ENCODE measurements at regions not wholly inside any gene's neighbourhood (a gene's known extent, or its start where the extent isn't known, plus 50 kb on each side); places are given as distances from the start of the nearest gene placed in this dataset.

- no peak overlapping the region for H3K27ac ChIP-seq
- intact Hi-C loops (cut with DNase I) = no loop called here
- no peaks in the 10 kb centered on the region for H3K9me3 ChIP-seq
- H3K4me3 ChIP-seq = no peak overlapping the region
- no peak for TF ChIP-seq POLR2AphosphoS5 (IDR thresholded peaks at IDR 0.05)
- no peak for TF ChIP-seq POLR2A (IDR thresholded peaks at IDR 0.05)
- no peak for TF ChIP-seq EP300 (IDR thresholded peaks at IDR 0.05)
- no peak for TF ChIP-seq CTCF (IDR thresholded peaks at IDR 0.05)
- 76 to 80% methylated on average over 2 of the region's 2 CpGs for WGBS, 2 donors
- H3K27me3 ChIP-seq = no peaks in the 10 kb centered on the region
- no peak for DNase-seq
- no peaks in the 10 kb centered on the region for H3K36me3 ChIP-seq
- H3K4me1 ChIP-seq = no peaks in the 10 kb centered on the region
These were observed 108.5 kb upstream of the KCNK2 start for GRCh38 chr1:214974002-214974401.

- TF ChIP-seq EP300 (IDR thresholded peaks at IDR 0.05) (no peak), POLR2A (IDR thresholded peaks at IDR 0.05) (no peak), CTCF (IDR thresholded peaks at IDR 0.05) (no peak), POLR2AphosphoS5 (IDR thresholded peaks at IDR 0.05) (no peak)
- WGBS, 2 donors = 41 to 54% methylated on average over 5 of the region's 5 CpGs
- Histone ChIP-seq H3K36me3 (no peaks in the 10 kb centered on the region), H3K4me3 (no peak overlapping the region), H3K4me1 (no peaks in the 10 kb centered on the region), H3K27ac (no peak overlapping the region), H3K27me3 (no peaks in the 10 kb centered on the region), H3K9me3 (no peaks in the 10 kb centered on the region)
- DNase-seq = no peak
- intact Hi-C loops (cut with DNase I) = no loop called here
These were observed 105.9 kb upstream of the KCNK2 start for GRCh38 chr1:214976665-214977064.

GRCh38 chr1:214977110-214977509 lies 105.4 kb upstream of the KCNK2 start:
- WGBS, 2 donors = 39 to 52% methylated on average over 3 of the region's 3 CpGs
- TF ChIP-seq POLR2A (IDR thresholded peaks at IDR 0.05) (no peak), POLR2AphosphoS5 (IDR thresholded peaks at IDR 0.05) (no peak), CTCF (IDR thresholded peaks at IDR 0.05) (no peak), EP300 (IDR thresholded peaks at IDR 0.05) (no peak)
- Histone ChIP-seq H3K27me3 (no peaks in the 10 kb centered on the region), H3K27ac (no peak overlapping the region), H3K9me3 (no peaks in the 10 kb centered on the region), H3K4me1 (no peaks in the 10 kb centered on the region), H3K4me3 (no peak overlapping the region), H3K36me3 (no peaks in the 10 kb centered on the region)
- DNase-seq = no peak
- intact Hi-C loops (cut with DNase I) = no loop called here

- no peaks in the 10 kb centered on the region for H3K4me1 ChIP-seq
- no peak overlapping the region for H3K4me3 ChIP-seq
- 65 to 72% methylated on average over 6 of the region's 6 CpGs for WGBS, 2 donors
- intact Hi-C loops (cut with DNase I) = no loop called here
- no peak for DNase-seq
- no peaks in the 10 kb centered on the region for H3K36me3 ChIP-seq
- no peaks in the 10 kb centered on the region for H3K27me3 ChIP-seq
- no peak overlapping the region for H3K27ac ChIP-seq
- H3K9me3 ChIP-seq = no peaks in the 10 kb centered on the region
- TF ChIP-seq CTCF (IDR thresholded peaks at IDR 0.05) = no peak
- TF ChIP-seq POLR2A (IDR thresholded peaks at IDR 0.05) = no peak
- no peak for TF ChIP-seq EP300 (IDR thresholded peaks at IDR 0.05)
- no peak for TF ChIP-seq POLR2AphosphoS5 (IDR thresholded peaks at IDR 0.05)
These were observed 104.7 kb upstream of the KCNK2 start for GRCh38 chr1:214977700-214978374.

- intact Hi-C loops (cut with DNase I) = no loop called here
- no peaks in the 10 kb centered on the region for H3K27me3 ChIP-seq
These were observed 103.3 kb upstream of the KCNK2 start for GRCh38 chr1:214979191-214979590.

More at GRCh38 chr1:214979191-214979590, 103.3 kb upstream of the KCNK2 start:
- Histone ChIP-seq H3K27ac (no peak overlapping the region), H3K4me1 (no peaks in the 10 kb centered on the region), H3K9me3 (no peaks in the 10 kb centered on the region), H3K36me3 (no peaks in the 10 kb centered on the region), H3K4me3 (no peak overlapping the region)
- WGBS, 2 donors = 89 to 94% methylated on average over 1 of the region's 1 CpG
- DNase-seq = no peak
- TF ChIP-seq EP300 (IDR thresholded peaks at IDR 0.05) = no peak
- TF ChIP-seq POLR2AphosphoS5 (IDR thresholded peaks at IDR 0.05) = no peak
- no peak for TF ChIP-seq POLR2A (IDR thresholded peaks at IDR 0.05)
- no peak for TF ChIP-seq CTCF (IDR thresholded peaks at IDR 0.05)

Measured in sigmoid colon (tissue), 6 donors.